HG02798 (cell line): ENCODE measurements at regions not wholly inside any gene's neighbourhood (a gene's known extent, or its start where the extent isn't known, plus 50 kb on each side); places are given as distances from the start of the nearest gene placed in this dataset.

Experiments used
- ATAC-seq: cut with Tn5 transposase; IDR thresholded peaks from one replicate; pipeline ENCODE4 v1.9.1; 2021; ENCODE audit warnings: mild to moderate bottlenecking; ENCODE audit not compliant: unreplicated experiment, poor library complexity

DNA sequence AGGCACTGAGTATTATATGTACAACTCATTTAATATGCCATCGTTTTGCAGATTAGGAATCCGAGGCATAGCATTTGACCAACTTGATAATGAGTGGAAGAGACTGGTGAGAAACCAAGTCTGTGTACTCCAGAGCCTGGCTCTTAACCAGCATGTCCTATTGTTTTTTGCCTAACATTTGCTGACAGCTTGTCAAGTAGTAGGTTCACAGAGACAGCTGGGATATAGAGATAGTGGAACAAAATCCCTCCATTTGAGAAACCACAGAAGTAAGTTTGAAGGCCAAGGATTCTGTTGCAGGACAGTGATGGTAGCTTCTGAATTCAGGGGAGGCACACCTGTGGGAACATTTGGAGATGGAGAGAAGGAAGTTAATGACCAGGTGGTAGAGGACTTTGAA lies 206.9 kb upstream of the PRPS1L1 start:
- no peak for ATAC-seq

DNA sequence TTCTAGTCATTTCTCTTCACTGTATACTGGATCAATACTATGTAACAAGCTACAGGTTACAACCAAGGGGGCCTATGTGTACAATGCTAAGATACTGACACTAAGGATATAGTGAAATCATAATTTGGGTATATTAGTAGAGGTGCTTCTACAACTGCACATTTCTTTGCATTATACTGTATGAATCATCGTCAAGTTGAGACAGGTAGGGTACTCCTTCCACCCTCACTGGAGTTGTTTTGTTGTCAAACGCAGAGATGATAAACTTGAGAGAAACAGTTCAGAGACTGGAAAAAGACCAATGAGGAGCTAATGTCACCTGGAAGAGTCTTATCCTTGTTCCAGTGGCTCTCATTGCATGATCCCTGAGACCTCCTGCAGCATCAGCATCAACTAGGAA lies 208.2 kb upstream of the PRPS1L1 start:
- no peak for ATAC-seq

DNA sequence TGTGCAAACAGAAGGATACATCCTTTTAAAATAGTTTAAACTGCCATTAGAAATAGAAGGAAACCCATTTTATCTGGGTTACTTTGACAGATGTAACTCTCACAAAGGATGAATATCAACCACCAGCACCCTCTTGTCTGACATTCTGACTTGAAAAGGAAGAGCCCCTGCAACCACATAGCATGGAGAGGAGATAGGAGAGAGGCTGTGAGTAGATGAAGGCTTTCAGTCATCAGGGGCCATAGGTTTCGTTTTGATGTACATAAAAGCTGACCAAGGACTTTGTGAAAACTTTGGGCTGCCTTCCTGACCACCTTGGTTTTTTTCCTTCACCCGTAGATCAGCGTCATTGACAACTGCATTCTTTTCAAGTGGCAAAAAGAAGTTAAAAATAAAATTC lies 211.6 kb upstream of the PRPS1L1 start:
- ATAC-seq, result no peak

DNA sequence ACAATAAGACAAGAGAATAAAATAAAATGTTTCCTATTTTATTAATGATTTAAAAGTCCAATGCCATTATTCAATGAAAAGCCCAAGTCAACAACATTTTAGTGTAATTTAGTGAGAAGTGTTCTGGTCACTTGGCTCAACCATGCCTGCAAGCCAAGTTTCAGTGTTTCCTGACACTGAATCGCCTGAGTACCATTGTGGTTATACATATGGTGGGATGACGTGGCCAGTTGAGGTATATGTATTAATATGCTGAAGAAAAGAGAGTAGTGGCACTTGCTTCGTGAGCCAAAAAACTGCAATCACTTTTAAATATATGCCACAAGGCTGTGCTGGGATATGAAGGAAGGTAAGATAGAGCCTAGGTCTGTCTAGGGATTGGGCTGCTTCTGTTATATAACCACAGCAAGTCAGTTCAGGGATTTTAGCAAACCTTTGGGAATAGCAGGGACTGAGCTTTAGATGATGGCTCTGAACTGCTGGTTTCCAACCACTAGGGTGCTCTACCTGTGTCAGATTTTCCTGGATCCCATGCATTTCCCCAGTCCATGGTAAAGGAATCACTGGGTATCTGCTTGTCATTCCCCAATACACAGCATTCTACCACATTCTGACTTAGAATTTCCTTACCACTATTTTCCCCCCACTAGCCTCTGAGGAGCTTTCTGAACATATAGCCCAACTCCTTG lies 214.0 kb upstream of the PRPS1L1 start:
- no peak for ATAC-seq

DNA sequence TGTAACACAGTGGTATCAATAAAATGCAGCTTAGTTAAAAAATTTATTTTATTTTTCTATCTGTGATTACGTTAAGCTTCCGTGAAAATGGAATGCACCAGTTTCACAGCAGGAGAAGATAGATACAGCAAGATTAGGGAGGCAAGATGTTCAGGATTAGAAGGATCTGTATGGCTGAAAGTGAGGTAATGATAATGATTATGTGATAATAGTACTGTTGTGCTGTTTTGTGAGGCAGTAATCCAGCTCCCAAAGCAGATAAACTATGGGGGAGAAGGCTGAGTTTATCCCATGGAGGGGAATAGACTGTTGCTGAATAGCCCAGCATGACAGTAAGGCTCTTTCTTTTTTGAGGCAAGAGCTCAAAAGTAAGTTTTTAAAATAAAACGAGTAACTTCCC lies 216.1 kb upstream of the PRPS1L1 start:
- ATAC-seq, result no peak

DNA sequence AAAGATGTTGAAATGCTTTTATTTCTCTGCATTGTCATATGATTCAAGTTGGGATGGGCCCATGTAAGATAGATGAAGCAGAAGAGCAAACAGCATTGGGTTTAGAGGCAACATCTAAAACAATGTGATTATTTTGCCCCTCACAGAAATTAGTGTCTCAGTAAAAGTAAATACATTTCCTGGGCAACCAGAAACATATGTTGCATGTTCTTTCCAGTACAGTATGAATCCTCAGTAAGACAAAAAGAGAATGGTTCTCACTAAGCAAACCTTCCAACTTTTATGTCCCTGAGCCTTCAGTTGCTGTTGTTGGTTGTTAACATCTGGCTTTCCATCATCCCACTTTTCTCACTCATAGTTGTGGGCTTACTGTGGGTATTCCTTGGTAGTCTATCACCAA lies 222.5 kb upstream of the PRPS1L1 start:
- no peak for ATAC-seq

DNA sequence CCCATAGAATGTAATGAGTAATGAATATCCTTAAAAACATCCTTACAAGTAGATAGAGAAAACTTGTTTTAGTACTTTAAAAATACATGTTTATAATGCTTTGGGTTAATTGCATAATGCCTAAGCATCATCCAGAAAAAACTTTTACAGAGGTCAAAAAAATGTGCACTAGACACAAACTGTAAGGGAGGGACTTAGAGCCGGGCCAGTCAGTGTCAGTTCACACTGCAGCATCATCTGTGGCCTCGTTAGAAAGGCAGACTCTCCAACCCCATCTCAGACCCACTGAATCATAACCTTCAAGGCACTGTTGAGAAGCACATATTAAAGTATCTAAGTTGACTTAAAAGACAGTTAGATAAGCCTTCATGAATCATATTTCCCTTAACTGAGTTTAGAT lies 230.1 kb upstream of the PRPS1L1 start:
- no peak for ATAC-seq

DNA sequence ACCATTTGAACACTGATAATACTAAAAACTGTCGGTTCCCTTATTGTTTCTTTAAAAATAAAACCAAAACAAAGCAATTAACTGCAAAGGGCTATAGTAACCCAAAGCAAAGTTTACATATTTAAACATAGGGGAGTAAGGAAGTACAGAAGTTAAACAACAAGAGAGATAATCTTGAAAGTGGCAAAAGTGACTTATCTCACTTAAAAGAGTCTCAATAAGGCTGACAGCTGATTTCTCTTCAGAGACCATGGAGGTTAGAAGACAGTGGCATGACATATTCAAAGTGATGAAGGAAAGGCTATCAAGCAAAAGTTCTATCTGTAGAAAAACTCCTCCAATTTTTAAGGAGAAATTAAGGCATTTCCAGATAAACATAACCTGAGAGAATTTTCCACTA lies 233.5 kb upstream of the HDAC9 start:
- no peak for ATAC-seq

DNA sequence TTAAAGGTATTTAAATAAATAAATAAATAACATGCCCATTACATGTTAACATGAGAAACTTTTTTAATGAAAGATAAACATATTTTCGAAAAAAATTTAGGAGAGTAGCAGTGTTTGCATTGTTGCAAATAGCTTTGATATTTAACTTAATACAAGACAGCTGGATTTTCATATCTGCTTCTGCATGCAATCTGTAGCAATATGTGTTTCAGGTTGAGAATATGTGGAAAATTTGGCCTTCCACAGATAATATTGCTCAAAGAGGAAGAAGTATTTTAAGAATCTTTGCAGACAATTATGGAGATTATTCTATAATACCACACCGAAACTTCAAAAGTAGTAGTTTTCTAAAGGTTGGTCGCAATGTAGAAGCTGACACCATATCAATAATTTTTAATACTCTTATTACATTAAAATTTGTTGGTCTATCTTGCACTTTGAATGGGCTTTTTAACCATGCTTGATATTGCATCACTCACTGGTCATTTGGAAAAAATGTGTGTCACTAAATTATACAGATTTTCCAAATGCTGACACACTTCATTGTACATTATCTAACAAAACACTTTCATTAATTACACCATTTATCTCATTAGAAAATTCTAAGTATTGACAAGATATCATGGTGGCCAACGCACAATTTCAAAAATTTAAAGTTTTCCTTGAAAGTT lies 229.8 kb upstream of the HDAC9 start:
- ATAC-seq, result no peak

DNA sequence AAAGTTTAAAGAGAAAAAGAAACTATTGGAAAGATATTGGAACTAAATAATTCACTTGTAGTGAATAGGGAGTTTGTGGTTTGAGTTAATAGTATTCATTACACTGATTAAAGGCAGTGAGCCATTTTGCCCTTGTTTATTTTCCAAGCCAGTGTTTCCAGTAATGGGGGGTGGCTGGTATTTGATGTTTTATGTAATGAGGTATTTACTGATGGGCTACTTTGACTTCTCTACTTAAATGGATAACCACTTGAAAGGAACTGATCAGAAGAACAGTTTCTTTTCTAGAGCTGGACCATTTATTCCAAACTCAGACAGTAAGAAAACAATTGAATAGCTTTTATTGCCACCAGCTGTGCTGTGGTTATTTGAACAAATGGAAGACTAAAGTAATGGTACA lies 227.0 kb upstream of the HDAC9 start:
- ATAC-seq, result no peak

DNA sequence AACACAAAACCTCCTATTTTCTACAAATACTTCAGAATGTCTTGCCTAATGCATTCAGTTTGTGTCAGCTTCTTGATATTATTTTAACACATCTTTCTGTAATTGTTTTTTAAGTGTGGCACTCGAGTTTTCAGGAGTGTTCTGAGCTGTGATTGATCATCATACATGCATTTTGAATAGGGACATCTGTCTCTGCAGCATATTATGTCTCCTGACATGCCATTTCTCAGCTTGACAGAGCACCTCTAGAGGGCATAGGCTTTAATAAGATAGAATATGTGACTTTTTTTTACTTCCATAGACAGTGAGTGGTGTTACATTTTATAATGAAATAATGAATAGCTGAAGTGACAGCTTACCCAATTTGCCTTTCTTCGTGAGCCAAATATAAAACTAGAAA lies 219.2 kb upstream of the HDAC9 start:
- no peak for ATAC-seq

DNA sequence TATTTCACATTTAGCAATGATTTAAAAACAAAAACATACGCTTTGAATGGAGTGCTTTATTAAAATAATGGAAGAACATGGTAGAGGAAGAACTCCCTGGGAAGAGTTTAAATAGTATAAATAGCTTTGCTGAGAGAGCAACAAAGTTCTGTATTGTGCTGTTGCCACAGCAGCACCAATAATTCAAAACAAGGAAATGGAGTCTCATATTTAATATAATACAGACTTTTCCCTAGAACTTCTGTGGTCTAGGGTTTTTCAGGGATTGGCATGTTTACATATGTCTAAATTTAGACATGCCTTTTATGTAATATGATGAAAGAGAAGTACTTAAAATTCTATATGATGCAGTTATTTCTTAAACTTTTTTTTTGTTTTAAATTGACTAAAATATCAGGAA lies 217.2 kb upstream of the HDAC9 start:
- no peak for ATAC-seq

DNA sequence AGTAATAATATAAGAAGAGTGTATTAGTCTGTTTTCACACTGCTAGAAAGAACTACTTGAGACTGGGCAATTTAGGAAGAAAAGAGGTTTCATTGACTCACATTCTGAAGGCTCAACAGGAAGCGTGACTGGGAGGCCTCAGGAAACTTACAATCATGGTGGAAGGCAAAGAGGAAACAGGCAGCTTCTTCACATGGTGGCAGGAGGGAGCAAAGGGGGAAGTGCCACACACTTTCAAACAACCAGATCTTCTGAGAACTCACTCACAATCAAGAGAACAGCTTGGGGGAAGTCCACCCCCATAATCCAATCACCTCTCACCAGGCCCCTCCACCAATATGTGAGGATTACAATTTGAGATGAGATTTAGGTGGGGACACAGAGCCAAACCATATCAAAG lies 212.5 kb upstream of the HDAC9 start:
- ATAC-seq, result no peak

DNA sequence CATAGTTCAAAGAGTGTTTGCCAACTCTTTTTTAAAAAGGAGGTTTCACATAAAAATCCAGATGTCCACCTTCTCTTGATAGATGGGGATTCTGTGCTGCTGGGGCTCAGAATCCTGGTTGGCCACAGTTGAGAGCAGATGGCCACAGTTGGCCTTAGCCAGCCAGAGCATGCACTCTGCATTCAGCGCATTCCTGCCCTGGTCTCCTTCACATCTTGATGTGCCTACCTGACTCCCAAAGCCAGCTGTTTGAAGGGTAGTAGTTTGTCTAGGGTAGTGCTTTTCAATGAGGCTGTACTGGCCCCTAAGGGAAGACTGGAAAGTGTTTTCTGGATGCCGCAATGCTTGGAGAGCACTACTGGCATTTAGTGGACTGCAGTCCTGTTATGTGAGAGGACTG lies 208.1 kb upstream of the HDAC9 start:
- no peak for ATAC-seq

DNA sequence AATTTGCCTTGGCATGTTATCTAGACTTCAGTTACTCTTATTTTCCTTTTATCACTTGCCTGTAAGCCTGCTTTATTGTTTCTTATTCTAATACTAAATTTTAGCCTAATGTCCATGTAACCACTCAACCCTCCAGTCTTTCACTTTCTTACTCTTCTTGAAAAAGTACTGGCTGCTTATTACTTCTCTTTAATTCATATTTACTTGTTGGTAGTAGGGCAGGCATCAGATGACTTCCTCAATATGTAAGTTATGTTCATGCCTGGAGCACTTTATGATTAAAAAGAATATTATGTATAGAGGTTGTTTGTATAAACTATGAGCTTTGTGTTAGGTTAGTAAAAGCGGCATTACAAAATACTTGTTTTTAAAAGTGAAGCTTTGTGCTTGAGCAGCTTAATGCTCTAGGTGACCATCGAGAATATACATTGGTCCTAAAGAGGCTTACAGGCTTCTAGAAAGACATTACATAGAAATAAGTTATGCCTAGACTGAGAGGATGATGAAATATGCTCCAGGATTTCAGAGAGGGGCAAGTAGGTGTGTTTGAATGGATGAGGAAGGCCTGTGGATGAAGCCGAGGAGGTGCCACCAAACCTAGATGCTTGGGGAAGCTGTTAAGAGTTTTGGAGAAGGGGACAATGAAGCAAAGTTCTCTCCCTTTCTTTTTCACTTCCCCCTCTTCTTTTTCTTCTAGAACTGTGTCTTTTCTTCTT lies 207.1 kb upstream of the HDAC9 start:
- no peak for ATAC-seq

DNA sequence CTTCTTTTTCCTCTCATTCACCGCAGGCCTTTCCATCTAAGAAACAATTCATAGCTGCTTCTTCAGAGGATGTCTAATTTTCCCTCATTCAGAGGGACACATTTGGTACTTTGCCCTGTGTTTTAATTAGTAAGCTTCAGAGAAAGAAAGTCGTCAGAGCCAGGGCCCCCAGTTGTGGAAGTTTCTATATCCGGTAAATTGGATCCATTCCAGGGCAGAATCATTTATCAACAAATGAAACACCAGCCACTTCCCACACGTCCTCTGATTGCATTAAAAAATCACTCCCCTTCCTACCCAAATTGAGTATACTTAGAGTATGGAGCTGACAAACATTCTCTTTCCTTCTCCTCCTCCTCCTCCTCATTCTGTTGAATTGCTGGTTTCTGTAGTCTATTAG lies 205.8 kb upstream of the HDAC9 start:
- ATAC-seq, result no peak

DNA sequence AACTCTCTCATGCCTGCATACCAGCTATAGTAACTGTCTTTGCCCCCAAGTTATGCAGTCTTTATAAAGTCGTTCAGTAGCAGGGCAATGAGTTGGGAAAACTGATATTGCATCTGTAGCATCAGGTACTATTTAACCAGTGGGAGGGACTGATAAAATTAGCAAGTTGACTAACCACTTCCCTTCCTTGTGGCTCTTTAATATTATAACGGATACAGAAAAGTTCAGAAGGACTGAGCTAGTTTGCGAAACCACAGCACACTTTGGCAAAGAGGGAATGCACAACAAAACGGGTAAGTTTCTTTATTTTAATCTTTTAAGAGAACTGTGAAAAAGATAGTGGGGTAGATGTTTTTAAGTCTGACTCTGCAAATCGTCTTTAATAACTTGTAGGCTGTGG lies 205.3 kb upstream of the HDAC9 start:
- peak; percentile 51 for ATAC-seq

DNA sequence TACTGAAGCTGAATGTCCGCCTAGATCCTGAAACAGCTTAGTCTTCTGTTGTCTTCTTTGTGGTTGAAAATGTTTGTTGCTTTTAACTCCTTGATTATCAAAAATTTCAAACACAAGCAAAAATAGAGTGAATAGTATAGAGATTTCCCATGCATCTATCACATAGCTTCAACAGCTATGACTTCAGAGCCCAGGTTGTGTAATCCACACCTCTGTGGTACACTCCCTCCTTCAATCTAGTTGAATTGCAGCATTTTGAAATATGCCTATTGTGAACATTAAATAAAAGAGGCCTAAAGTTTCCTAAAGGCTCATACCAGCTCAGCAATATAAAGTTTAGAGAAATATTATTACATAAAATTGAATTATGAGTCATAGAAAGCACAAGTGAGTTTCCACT lies 204.7 kb upstream of the HDAC9 start:
- ATAC-seq, result no peak

DNA sequence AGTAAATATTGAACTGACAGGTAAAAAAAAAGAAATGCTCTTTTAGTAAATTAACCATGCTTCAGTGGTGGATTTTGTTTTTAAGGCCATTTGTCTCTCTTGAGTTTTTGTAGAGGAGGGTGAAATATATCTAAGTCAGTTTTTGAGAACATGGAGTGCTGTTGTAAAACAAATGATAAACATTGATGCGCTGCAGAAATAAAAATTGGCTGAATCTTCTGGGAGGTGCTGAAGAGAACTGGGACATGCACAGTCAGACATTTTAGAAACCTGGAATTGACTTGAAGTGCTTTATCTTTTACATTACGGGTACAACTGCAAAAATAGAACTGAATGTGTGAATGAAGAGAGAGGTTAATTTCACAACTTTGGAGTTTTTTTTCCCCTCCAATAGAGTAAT lies 203.0 kb upstream of the HDAC9 start:
- ATAC-seq, result no peak

DNA sequence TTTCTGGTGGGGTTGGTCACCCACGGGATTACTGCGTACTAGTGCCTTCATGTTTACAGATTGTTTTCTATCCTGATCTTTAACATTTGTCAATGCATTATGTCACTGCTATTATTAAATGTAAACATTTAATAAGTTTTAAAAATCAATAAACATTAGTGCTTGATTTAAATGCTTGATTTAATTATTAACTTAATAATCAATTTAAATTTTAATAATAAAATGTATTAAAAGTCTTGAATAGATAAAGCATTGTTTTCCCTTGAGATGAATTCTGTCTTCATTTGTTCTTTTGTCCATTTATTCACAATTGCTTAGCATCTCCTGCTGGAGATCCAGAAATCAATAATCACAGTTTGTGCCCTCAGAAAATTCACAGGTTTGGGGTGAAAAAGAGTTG lies 201.8 kb upstream of the HDAC9 start:
- ATAC-seq, result no peak

DNA sequence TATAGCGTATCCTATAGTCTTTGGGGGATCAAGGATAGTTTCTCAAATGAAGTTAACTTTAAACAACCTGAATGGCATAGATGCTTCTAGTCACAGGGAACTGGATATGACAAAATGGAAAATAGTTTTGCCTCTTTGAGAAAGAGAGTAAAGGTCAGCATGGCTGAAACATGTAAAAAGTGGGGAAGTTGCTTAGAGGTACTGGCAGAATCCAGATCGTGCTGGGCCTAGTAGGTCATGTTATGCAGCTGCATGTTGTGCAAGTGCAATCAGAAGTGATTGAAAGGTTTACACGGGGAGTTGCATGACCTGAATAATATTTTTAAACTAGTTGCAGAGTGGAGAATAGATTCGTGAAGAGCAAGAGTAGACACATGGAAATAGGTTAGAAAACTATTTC lies 201.1 kb upstream of the HDAC9 start:
- ATAC-seq, result no peak
